ENCODE measurements at regions not wholly inside any gene's neighbourhood (a gene's known extent, or its start where the extent isn't known, plus 50 kb on each side); places are given as distances from the start of the nearest gene placed in this dataset.

DNA sequence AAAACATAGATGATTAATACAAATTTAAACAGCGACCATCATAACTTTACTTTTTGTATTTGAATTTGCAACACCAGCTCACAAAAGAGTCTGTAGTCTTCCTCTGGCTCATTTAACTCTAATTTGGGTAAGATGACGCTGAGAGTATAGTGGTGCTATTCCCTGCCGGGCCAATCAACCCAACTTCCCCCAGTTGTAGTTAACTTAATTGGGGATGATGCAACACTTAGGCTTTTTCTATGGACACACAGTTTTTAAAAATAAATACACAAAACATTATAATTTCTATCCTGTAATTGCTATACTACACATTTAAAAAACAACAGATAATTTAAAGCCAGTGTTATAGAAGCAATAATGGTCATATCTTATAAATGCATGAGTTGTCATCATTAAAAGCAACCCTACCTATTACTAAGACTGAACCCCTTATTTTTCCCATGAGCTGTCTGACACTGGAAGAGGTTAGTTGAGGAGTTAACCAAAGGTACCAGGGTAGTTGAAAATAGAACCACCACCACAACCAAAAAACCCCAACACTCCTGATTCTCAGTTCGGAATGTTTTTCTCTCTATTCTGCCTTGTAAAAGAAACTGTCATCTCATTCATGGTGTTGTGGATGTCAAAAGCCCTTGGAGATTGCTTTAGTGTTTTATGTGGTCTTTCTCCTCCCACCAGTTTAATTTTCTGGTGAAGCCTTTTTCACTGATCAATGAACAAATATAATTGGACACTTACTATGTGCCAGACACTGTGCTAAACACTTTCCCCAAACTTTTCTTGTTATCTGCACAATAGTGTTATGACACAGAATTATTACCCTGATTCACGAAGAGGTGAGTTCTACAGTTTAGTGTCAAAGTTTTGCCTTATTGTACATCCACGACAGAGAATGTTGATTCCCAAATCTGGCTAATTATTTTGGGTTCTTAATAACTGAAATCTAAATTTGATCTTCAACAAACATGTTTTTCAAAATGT lies 61.5 kb upstream of the RAPGEF2 start:
- DNase-seq (ENCODE audit: low read depth), result no peak

DNA sequence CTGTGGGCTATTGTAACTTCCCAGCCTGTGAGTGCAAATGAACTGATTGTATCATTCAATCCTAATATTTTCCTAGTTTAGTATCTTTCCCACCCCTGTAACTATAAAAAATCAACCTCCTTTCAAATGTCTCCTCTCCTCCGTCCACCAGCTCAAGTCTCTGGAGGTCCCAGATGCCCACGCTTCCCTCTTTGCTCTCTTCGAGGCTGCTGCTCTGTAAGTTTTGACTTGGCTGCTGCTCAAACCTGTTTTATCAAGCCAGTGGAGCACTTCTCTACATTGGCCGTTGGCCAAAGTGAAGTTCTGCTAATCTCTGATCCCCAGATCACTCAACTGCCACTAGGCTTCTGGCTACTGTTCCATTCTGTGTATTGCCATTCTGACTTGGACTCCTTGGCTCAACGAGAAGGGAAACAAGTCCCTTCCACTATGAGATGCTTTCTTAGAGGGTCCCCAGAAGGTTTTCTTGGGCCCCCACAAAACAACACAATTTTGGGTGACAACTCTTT lies 60.7 kb upstream of the RAPGEF2 start:
- DNase-seq (ENCODE audit: low read depth), result no peak

DNA sequence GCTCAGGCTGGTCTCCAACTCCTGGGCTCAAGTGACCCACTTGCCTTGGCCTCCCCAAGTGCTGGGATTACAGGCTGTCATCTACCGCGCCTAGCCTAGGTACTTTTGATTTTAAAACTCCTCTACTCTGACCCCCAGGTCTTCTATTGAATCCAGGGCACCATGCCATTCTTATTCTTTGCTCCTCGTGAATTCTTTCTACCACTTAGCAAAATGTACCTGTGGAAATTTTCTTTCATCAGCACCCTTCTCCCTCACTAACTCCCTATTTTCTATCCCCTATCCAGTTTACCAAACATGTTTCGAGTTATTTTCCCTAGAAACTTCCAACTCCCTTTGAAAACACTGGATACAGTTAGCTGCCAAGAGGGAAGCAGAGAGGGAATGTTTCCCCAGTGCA lies 60.0 kb upstream of the RAPGEF2 start:
- DNase-seq (ENCODE audit: low read depth), result no peak

DNA sequence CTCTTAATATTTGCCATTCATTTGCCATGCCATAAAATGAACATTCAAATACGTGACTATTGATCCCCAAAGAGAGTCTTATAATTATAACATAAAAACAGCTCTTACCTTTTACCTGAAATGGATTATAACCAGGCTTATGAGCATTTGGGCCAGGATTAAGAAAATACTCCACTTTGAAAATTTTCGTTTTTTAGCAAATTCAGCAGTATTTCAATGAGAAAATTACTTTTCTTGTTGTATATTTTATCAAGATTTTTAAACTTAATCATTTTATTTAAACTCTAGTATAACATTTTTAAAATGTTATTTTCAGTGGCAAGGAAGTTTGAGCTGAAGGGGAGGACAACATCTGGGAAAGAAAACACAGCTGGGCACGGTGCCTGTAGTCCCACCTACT lies 59.0 kb upstream of the RAPGEF2 start:
- no peak for DNase-seq (ENCODE audit: low read depth)

DNA sequence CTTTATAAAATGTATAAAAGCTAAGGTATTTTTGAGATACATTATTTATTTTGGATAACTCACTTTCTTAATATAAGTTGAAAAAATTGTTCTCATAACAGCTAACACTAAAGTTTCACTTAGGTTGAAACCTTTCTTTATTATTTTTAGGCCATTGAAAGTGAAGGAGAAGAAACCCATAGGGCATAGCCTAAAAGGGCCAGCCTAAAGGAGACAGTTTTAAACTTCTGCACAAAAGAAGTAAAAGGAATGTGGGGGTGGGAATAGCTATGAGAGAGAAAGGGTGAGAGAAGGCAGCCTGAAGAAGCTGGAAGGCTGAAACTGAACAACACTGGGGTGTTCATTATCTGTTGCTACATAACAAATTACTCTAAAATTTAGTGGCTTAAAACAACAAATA lies 57.6 kb upstream of the RAPGEF2 start:
- DNase-seq (ENCODE audit: low read depth), result no peak

DNA sequence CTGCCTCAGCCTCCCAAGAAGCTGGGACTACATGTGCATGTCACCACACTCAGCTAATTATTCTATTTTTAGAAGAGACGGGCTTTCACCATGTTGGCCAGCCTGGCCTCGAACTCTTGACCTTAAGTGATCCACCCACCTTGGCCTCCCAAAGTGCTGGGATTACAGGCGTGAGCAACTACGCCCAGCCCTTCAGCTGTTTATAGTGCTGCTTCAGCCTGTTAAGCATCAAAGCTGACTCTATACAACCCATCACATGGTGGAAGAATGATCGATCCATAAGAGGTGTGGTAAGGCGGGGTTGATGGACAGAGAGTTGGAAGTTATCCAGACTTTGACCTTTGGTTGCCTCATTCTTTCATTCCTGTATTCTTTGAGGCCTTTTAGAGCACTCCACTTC lies 56.2 kb upstream of the RAPGEF2 start:
- peak; percentile 15 for DNase-seq (ENCODE audit: low read depth)

DNA sequence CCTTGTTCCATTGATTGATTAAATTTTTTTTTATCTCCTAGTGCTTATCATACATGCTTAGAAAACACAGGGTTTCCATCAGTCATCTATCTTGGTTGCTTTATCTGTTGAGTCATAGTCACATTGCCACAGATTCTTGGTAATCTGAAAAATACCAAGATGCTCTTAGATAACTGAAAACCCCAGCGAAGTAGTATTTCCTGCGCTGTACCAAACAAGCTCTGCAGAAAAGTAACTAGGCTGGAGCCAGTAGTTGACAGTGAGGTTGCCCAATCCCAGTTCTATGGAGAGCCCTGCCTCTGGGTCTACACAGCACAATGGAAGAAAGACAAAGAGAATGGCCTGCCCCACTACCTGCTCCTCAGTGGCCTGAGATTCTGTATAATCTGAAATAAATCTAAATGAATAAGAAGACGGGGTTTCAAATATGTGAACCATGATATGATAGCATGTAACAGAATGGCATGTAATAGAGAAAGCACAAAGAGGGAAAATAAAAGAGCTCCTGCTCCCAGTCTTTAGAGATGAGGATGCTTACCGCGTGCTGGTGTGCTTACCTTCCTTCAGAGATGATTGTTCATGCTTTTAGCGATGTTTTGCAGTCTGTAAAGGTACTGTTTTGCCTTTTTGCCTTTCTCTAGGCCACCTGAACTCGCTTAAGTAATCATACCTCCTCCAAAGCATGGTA lies 55.3 kb upstream of the RAPGEF2 start:
- DNase-seq (ENCODE audit: low read depth), result peak; percentile 98

DNA sequence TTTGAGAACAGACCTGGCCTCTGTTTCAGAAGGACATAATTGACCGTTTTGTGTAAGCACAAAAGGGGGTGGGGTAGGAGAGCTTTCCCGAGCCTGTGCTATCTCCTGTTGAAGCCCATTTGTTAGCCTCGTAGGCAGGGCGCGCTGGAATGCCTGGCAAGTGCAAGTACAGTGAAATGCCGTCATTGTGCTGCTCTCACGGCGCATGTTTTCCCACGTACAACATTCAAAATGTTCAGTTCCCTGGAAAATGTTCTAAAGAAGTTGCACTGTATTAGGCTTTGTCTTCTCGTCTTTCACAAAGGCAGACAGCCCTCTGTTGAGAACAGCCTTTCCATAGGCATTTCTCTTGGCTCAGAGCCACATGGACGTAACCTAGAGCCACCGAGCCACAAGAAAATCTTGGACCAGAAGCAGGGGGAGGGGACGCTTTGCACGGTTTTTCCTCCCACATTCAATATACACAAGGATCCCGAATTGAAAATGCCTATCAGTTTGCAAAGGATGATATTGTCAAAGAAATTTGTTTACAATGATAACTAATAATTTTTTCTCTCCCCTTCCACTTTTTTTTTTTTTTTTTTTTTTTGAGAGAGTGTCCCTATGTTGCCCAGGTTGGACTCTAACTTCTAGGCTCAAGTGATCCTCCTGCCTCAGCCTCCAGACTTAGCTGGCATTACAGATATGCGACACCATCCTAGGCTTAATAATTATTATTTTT lies 54.6 kb upstream of the RAPGEF2 start:
- peak; percentile 91 for DNase-seq (ENCODE audit: low read depth)

DNA sequence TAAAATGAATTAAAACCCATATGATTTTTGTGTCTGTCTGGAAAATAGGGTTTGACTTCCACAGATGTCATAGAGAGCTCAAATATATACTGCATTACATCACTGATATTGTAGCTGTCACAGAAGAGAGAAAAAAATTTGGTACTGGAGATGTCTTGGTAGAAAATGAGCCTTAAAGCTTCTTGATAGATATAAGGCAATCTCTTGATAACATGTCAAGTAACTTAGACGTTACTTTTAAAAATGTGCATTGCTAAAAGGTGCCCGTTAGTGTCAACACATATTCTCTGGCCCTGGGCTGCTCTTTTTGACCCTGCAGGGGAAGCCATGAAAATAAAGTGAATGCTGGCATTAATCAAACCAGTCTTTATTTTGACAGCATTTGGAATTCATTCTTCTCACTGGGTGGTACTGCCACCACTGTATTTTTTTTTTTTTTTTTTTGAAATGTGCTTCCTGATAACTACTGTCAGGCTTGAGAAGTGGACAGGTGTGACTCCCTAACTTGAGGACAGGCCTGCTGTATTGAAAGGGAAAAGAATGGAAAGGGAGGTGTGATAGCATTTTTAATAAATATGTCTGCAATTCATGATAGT lies 53.0 kb upstream of the RAPGEF2 start:
- no peak for DNase-seq (ENCODE audit: low read depth)

DNA sequence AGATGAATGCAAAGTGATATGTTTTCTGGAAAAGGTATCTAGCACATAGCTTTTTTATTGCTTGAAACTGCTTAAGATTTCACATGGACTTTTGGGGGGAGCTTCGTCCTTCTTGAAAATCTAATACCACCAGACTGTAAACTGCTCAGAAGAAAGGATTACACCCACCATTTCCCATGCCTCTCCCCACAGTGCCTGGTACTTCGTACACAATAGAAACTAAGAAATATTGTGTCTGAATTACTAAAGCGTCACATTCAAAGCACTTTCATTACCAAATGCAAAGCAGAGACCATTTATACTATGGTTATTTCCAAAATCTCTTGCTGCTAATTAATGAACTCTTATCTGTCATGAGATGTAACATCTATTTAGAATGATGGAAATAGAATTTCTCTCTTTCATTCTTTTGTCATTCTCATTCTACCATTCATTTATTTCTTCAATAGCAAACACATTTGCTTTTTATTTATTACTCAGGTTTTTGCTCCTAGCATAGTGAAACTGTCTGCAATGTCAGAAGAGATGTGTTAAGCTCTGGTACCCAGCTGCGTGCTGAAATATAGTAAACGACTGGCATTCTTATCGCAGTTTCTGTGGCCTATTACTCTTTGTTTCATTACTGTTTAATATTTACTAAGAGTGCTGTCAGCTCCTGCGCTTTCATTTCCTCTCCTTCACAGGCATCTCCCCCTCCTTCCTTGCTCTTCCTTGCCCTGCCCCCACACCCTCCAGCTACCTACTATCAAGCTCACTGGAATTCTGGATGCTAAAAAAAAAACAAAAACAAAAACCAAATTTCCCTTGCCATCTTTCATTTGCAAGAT lies 51.4 kb upstream of the RAPGEF2 start:
- peak; percentile 50 for DNase-seq (ENCODE audit: low read depth)

DNA sequence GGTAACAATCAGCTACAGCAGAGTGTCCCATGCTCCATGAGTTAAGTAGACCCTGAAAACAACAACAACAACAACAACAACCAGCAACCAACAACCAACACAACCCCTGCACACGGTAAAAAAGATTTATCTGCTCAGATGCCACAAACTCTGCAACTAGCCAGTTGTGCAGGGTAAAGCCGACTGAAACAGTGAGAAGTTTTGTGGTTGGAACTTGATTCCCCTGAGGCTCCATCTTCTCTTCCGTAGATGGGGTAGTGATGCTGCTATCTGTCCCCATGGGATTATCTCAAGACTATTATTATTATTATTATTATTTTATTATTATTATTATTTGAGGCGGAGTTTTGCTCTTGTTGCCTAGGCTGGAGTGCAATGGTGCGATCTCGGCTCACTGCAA lies 50.6 kb upstream of the RAPGEF2 start:
- no peak for DNase-seq (ENCODE audit: low read depth)

Data from amniotic epithelial cell (primary cell).